Neural cell (in vitro differentiated cells): ENCODE measurements at regions not wholly inside any gene's neighbourhood (a gene's known extent, or its start where the extent isn't known, plus 50 kb on each side); places are given as distances from the start of the nearest gene placed in this dataset.

ENCODE experiments used
- CTCF ChIP-seq: fragments of 450-650 bp; IDR thresholded peaks from 2 replicates; pipeline ENCODE4 v1.5.1; 2014; ENCODE audit warnings: antibody characterized with exemption, mild to moderate bottlenecking, moderate library complexity; ENCODE audit not compliant: poor library complexity, severe bottlenecking
- EP300 ChIP-seq: fragments of 450-650 bp; conservative IDR thresholded peaks from 2 replicates; pipeline ENCODE4 v1.6.1; 2014; ENCODE audit warnings: antibody characterized with exemption, mild to moderate bottlenecking, moderate library complexity; ENCODE audit not compliant: poor library complexity, severe bottlenecking
- MXI1 ChIP-seq: fragments of 450-650 bp; conservative IDR thresholded peaks from 2 replicates; pipeline ENCODE4 v1.6.1; 2014; ENCODE audit warnings: antibody characterized with exemption, mild to moderate bottlenecking; ENCODE audit not compliant: poor library complexity, severe bottlenecking
- SMC3 ChIP-seq: fragments of 450-650 bp; conservative IDR thresholded peaks from 2 replicates; pipeline ENCODE4 v1.6.1; 2014; ENCODE audit warnings: antibody characterized with exemption, mild to moderate bottlenecking, moderate library complexity; ENCODE audit not compliant: poor library complexity

DNA sequence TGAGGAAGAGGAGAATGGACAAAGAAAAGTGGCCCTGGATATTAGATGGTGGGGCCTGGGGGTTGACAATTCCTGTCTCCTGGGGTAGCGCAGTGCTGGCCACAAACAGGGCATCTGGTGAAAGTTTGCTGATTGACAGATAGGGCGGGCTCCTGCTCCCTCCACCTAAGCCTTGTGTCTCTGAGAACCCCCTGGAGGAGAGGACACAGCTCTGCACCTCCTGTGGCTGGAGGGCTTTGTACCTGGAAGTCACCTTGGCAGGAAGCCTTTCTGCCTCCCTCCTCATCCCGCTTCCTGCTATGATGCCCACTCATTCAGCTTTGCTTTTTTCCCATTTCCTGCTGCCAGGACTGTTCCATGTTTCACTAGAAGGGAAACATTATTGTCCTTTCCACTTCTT, 72.4 kb downstream of the RHOB start:
- no peak for TF ChIP-seq EP300
- TF ChIP-seq SMC3, result no peak
- TF ChIP-seq CTCF, result no peak
- no peak for TF ChIP-seq MXI1
